ENCODE measurements at regions not wholly inside any gene's neighbourhood (a gene's known extent, or its start where the extent isn't known, plus 50 kb on each side); places are given as distances from the start of the nearest gene placed in this dataset.
"Not testable (repeated sequence)": the region's sequence is repeated elsewhere in the genome, so short reads cannot be mapped to it uniquely, and the experiment has no call there.

- TF ChIP-seq CTCF (IDR thresholded peaks at IDR 0.05; ENCODE audit: insufficient read depth, low read length, missing control alignments), result no peak
- POLR2A ChIA-PET, result no interaction called here
- CTCF ChIA-PET, result interaction anchor here (1.3 to 5.3 kb wide), 3 partner anchors 11 to 91 kb away, joined by 4 to 23 read pairs (median 4); no protein-coding TSS in a partner anchor
- no peak for DNase-seq (ENCODE audit: low read depth, low spot score)
- no peak overlapping the region for H3K4me3 ChIP-seq (ENCODE audit: low read depth, low read length)
These were observed 72.1 kb upstream of the EPB41L1 start for GRCh38 chr20:36082315-36082915.

- CTCF ChIA-PET, result interaction anchor here (1.1 to 5.3 kb wide), 4 partner anchors 11 to 91 kb away, joined by 4 to 23 read pairs (median 4); no protein-coding TSS in a partner anchor
- POLR2A ChIA-PET; DNase-seq (ENCODE audit: low read depth, low spot score); H3K4me3 ChIP-seq (ENCODE audit: low read depth, low read length): not testable (repeated sequence)
These were observed 71.3 kb upstream of the EPB41L1 start for GRCh38 chr20:36083200-36083599.

- no peak for TF ChIP-seq CTCF (IDR thresholded peaks at IDR 0.05; ENCODE audit: insufficient read depth, low read length, missing control alignments)
- ChIA-PET POLR2A (interaction anchor here (0.6 kb wide), 1 partner anchor 60 kb away, joined by 3 read pairs; no protein-coding TSS in a partner anchor), CTCF (interaction anchor here (5.3 kb wide), 1 partner anchor 93 kb away, joined by 23 read pairs; no protein-coding TSS in a partner anchor)
- no peak overlapping the region for H3K4me3 ChIP-seq (ENCODE audit: low read depth, low read length)
- DNase-seq (ENCODE audit: low read depth, low spot score), result no peak
These were observed 70.2 kb upstream of the EPB41L1 start for GRCh38 chr20:36084356-36084755.

GRCh38 chr20:36084897-36085613 is 69.5 kb upstream of the EPB41L1 start:
- CTCF ChIA-PET, result interaction anchor here (1.4 to 5.3 kb wide), 3 partner anchors 10 to 118 kb away, joined by 3 to 23 read pairs (median 6); no protein-coding TSS in a partner anchor
- DNase-seq (ENCODE audit: low read depth, low spot score), result no peak
- H3K4me3 ChIP-seq (ENCODE audit: low read depth, low read length), result no peak overlapping the region
- no peak for TF ChIP-seq CTCF (IDR thresholded peaks at IDR 0.05; ENCODE audit: insufficient read depth, low read length, missing control alignments)
- POLR2A ChIA-PET, result interaction anchor here (0.6 to 0.7 kb wide), 2 partner anchors 7 to 10 kb away, joined by 3 to 4 read pairs; no protein-coding TSS in a partner anchor

- no peak for DNase-seq (ENCODE audit: low read depth, low spot score)
- TF ChIP-seq CTCF (IDR thresholded peaks at IDR 0.05; ENCODE audit: insufficient read depth, low read length, missing control alignments), result no peak
- no peak overlapping the region for H3K4me3 ChIP-seq (ENCODE audit: low read depth, low read length)
- POLR2A ChIA-PET, result interaction anchor here (0.6 to 0.7 kb wide), 3 partner anchors 8 to 1805 kb away, joined by 3 to 7 read pairs (median 4); no protein-coding TSS in a partner anchor
- CTCF ChIA-PET, result interaction anchor here (1.0 to 5.3 kb wide), 5 partner anchors 8 to 131 kb away, joined by 3 to 23 read pairs (median 4); no protein-coding TSS in a partner anchor
These were observed 68.8 kb upstream of the EPB41L1 start for GRCh38 chr20:36085686-36086267.

- no peak overlapping the region for H3K4me3 ChIP-seq (ENCODE audit: low read depth, low read length)
- DNase-seq (ENCODE audit: low read depth, low spot score), result no peak
- CTCF ChIA-PET, result interaction anchor here (1.0 to 5.3 kb wide), 4 partner anchors 9 to 132 kb away, joined by 3 to 23 read pairs (median 5); no protein-coding TSS in a partner anchor
- POLR2A ChIA-PET, result no interaction called here
- no peak for TF ChIP-seq CTCF (IDR thresholded peaks at IDR 0.05; ENCODE audit: insufficient read depth, low read length, missing control alignments)
These were observed 67.8 kb upstream of the EPB41L1 start for GRCh38 chr20:36086767-36087166.
